ENCODE measurements at regions not wholly inside any gene's neighbourhood (a gene's known extent, or its start where the extent isn't known, plus 50 kb on each side); places are given as distances from the start of the nearest gene placed in this dataset.

DNA sequence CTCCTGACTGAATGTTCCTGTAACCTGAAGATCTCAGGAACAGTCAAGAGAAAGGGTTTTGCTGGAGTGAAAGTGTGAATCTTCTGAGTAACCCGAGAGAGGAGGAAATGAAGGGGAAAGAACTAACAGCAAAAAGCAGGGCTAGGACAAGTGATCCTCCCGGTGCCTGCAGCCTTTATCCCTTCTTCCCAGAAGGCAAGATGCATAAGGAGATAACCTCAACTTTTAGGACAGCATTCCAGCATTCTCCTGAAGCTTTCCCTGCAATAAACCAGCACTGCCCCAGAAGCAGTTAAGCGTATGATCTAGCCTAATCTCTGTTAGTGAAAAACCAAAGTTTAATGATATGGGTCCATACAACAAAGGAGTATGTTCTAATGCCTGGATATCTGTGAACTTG lies 298.8 kb downstream of the MEX3B start:
- no peak for TF ChIP-seq CTCF (IDR thresholded peaks at IDR 0.05; ENCODE audit: low read length)
- no peak for TF ChIP-seq EZH2 (optimal IDR thresholded peaks at IDR 0.05; ENCODE audit: low read depth, low read length)

Measured in MM.1S (cell line).